Heart left ventricle (tissue), 13 donors: ENCODE measurements at regions not wholly inside any gene's neighbourhood (a gene's known extent, or its start where the extent isn't known, plus 50 kb on each side); places are given as distances from the start of the nearest gene placed in this dataset.

ENCODE experiments used
- CTCF ChIP-seq, 12 donors: fragments of 200-600 bp; sonication (generic) in 4 of 12; IDR thresholded peaks; one replicate each; pipeline versions ENCODE4 v1.5.0 to v1.8.0; 2018 to 2022; ENCODE audit warnings: antibody characterized with exemption in 12 of 12, mild to moderate bottlenecking in 5 of 12
- POLR2A ChIP-seq, 2 donors: fragments of 450-650 bp; IDR thresholded peaks; one replicate each; pipeline ENCODE4 v1.6.1; 2017; ENCODE audit warnings: antibody characterized with exemption in 2 of 2, mild to moderate bottlenecking in 2 of 2, moderate library complexity in 2 of 2
- donor health status: ischemic (EF 13 %, LVEDD 7.1; RV severe dilation, severe dysfunction).
- donor health status: DM: no; HTN: yes; CAD: no.
- donor health status: DM: no; HTN: no; CAD: no.
- donor health status: ischemic (EF 25% LVEDD 6.9; RV normal size, moderate dysfunction).
- donor health status: ischemic (EF 25% LVEDD 5.7; RV mildly dilated, moderate dysfunction).
- donor health status: ischemic (EF 35%, LVEDD 5.7; RV mildly dilated, moderate dysfunction).
- donor health status: nonischemic (EF 11% LVEDD 7.7; RV severe dilation, severe dysfunction).
- donor health status: DM: yes; HTN: yes; CAD: no.
- donor health status: PGD.
- donor health status: ischemic (EF 29% LVEDD 5.4; RV normal size, mild dysfunction).
- donor health status: nonischemic (EF 23%, LVEDD 6.1; RV moderate dilation, normal function).

GRCh38 chr3:64837986-64838735, 150.4 kb upstream of the ADAMTS9 start:
- no peak for TF ChIP-seq CTCF (IDR thresholded peaks at IDR 0.05)
- no peak for TF ChIP-seq POLR2A (IDR thresholded peaks at IDR 0.05)
